Activated naive CD4-positive, alpha-beta T cell treated with anti-CD3 and anti-CD28 coated beads, Interleukin-2, amount 10 ng/mL, durations not matched to agents 7 days and 5 days (primary cell): ENCODE measurements at regions not wholly inside any gene's neighbourhood (a gene's known extent, or its start where the extent isn't known, plus 50 kb on each side); places are given as distances from the start of the nearest gene placed in this dataset.
"Not testable (repeated sequence)": the region's sequence is repeated elsewhere in the genome, so short reads cannot be mapped to it uniquely, and the experiment has no call there.

Source experiments
- CTCF ChIA-PET: fragments of 350-600 bp; sonication (Branson Sonifier 250); formaldehyde crosslinking; loops from one replicate; lab custom pipeline; 2021; ENCODE audit warnings: antibody characterized with exemption; lab: Charles Lee
- DNase-seq: peaks from one replicate; pipeline ENCODE4 v3.0.0-alpha.2; 2020
- H3K27ac Mint-ChIP-seq: one replicate; pipeline ENCODE4 v1.8.0; 2021; ENCODE audit warnings: mild to moderate bottlenecking, moderate library complexity, mixed read lengths
- H3K27me3 Mint-ChIP-seq: one replicate; pipeline ENCODE4 v1.8.0; 2021; ENCODE audit warnings: mild to moderate bottlenecking, mixed read lengths
- H3K36me3 Mint-ChIP-seq: one replicate; pipeline ENCODE4 v1.8.0; 2021; ENCODE audit warnings: mixed read lengths
- H3K4me1 Mint-ChIP-seq: one replicate; pipeline ENCODE4 v1.8.0; 2021; ENCODE audit warnings: mixed read lengths
- H3K4me3 Mint-ChIP-seq: one replicate; pipeline ENCODE4 v1.8.0; 2021; ENCODE audit warnings: mild to moderate bottlenecking, moderate library complexity, mixed read lengths
- H3K9me3 Mint-ChIP-seq: one replicate; pipeline ENCODE4 v1.8.0; 2021; ENCODE audit warnings: mixed read lengths

DNA sequence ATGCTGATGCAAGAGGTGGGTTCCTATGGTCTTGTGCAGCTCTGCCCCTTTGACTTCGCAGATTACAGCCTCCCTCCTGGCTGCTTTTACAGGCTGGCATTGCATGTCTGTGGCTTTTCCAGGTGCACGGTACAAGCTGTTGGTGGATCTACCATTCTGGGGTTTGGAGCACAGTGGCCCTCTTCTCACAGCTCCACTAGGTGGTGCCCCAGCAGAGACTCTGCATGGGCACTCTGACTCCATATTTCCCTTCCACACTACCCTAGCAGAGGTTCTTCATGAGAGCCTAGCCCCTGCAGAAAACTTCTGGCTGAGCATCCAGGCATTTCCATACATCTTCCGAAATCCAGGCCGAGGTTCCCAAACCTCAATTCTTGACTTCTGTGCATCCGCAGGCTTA is 989.0 kb downstream of the PLA2G4A start:
- H3K4me3 Mint-ChIP-seq = no peak overlapping the region
- CTCF ChIA-PET = no interaction called here
- H3K27me3 Mint-ChIP-seq = no peaks in the 10 kb centered on the region

DNA sequence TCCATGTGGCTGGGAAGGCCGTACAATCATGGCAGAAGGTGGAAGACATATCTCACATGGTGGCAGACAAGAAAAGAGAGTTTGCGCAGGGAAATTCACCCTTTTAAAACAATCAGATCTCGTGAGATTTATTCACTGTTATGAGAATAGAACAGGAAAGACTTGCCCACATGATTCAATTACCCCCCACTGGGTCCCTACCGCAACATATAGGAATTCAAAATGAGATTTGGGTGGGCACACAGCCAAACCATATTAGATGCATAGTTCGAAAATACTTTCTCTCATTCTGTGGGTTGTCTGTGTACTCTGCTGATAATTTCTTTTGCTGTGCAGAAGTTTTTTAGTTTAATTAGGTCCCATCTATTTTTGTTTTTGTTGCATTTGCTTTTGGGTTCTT is 990.3 kb downstream of the PLA2G4A start:
- Mint-ChIP-seq H3K27me3 (no peaks in the 10 kb centered on the region), H3K36me3 (no peaks in the 10 kb centered on the region), H3K4me3 (no peak overlapping the region), H3K27ac (no peak overlapping the region), H3K9me3 (peaks cover 11% of the 10 kb centered on the region), H3K4me1 (no peaks in the 10 kb centered on the region)
- CTCF ChIA-PET = no interaction called here
- no peak for DNase-seq

More for the DNA sequence above, 989.0 kb downstream of the PLA2G4A start:
- Mint-ChIP-seq H3K9me3 (peaks cover 11% of the 10 kb centered on the region), H3K4me1 (no peaks in the 10 kb centered on the region), H3K36me3 (no peaks in the 10 kb centered on the region), H3K27ac (no peak overlapping the region)
- no peak for DNase-seq

DNA sequence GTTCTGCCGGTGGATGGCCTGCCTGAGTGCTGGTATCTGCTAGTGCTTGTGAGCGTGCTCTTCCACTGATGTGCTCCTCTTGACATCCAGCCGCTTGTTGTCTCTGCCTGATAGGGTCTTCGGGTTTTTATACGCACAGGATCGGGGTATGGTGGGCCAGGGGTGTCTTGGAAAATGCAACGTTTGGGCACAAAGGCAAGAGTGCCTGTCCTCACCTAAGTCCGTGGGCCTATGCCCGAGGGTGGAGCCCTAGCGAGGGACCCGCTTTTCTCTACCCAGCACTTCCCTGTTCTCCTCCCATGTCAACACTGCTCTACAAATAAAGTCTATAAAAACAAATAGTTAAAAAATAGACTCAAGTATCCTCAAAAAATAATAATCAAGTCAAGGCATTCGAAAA is 1007.8 kb downstream of the PLA2G4A start:
- Mint-ChIP-seq H3K9me3 (no peaks in the 10 kb centered on the region), H3K4me3 (no peak overlapping the region), H3K4me1 (no peaks in the 10 kb centered on the region), H3K36me3 (no peaks in the 10 kb centered on the region), H3K27ac (no peak overlapping the region), H3K27me3 (no peaks in the 10 kb centered on the region)
- DNase-seq = no peak
- CTCF ChIA-PET = no interaction called here

DNA sequence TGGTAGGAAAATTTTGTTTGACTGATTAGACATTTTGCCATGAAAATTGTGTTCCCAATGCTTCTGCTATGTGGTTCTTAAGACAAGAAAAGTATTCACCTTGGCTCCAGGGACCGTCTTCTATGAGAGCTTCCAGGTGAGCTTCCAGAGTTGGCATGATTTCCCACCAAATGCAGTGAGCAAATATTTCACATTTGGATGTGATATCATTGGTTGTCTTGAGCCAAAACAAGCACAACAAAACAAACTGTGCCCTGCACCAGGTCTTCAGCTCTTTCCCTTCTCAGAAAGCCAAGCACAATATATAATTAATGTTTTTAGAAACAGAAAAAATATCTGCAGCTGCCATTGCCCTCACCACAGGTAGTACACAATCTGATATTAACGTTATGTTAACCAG is 1009.0 kb downstream of the PLA2G4A start:
- Mint-ChIP-seq H3K9me3 (no peaks in the 10 kb centered on the region), H3K36me3 (no peaks in the 10 kb centered on the region), H3K27ac (no peak overlapping the region), H3K4me1 (no peaks in the 10 kb centered on the region), H3K4me3 (no peak overlapping the region), H3K27me3 (no peaks in the 10 kb centered on the region)
- CTCF ChIA-PET = no interaction called here
- DNase-seq = no peak

DNA sequence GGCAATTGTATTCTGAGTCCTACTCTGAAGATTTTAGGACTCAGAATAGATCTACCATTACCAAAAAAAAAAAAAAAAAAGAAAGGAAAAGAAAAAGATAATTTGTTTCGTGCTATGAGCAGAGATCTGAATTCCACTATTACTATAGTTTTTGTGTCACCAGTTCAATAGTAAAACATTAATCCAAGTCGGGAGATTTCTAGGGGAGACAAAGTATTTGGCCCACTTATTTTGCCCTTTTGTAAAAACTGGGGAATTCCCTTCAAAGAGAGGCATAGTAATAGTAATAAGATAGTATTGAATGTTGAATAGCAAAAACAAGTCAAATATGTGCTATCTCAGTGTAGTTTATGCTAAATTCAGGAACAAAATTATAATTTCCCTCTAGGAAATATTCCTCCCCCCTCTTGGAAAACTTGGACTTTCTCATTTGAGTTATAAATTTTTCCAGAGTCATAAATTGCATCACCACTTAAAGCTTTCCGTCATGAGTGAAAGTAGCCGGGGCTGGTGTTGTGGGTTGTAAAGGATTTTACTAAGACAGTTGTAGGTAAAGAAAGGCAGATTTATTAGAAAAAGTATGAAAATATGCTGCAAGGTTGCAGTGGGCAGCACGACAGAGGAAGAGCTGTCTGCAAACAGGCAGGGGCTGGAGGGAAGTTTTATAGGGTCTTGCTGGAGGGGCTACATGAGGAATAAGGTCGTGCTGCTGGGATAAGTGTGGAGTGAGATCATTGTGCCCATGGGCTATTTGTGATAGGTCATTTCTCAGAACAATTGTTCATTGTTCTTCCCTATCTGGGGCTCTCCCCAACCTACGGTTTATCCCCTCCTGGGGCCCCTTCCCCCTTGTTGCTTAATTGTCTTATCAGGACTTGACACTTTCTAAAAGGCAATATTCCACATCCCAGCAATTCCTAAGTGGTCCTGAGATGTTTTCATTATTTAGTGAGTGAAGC is 1009.9 kb downstream of the PLA2G4A start:
- CTCF ChIA-PET = no interaction called here
- no peaks in the 10 kb centered on the region for H3K36me3 Mint-ChIP-seq
- H3K27me3 Mint-ChIP-seq = no peaks in the 10 kb centered on the region
- no peak for DNase-seq
- no peaks in the 10 kb centered on the region for H3K4me1 Mint-ChIP-seq
- H3K4me3 Mint-ChIP-seq = no peak overlapping the region
- H3K9me3 Mint-ChIP-seq = no peaks in the 10 kb centered on the region
- H3K27ac Mint-ChIP-seq = no peak overlapping the region

DNA sequence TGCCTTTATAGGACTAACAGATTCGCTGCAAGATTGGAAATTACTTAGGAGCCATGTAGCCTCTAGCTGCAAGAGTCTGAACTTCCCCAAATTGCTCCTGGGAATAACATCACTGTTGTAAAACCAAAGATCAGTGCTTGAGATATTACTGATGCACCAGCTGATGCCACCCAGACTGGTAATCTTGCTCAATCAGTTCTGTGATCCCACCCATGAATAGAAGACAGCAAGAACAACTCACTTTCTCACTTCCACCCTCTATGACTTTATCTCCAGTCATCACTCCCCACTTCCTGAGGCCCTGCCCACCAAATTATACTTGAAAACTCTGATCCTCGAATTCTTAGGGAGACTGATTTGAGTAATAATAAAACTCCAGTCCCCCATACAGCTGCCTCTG is 1011.1 kb downstream of the PLA2G4A start:
- CTCF ChIA-PET = no interaction called here
- no peaks in the 10 kb centered on the region for H3K36me3 Mint-ChIP-seq
- H3K4me3 Mint-ChIP-seq = no peak overlapping the region
- no peaks in the 10 kb centered on the region for H3K27me3 Mint-ChIP-seq
- H3K4me1 Mint-ChIP-seq = no peaks in the 10 kb centered on the region
- DNase-seq = no peak
- H3K27ac Mint-ChIP-seq = no peak overlapping the region
- H3K9me3 Mint-ChIP-seq = no peaks in the 10 kb centered on the region

DNA sequence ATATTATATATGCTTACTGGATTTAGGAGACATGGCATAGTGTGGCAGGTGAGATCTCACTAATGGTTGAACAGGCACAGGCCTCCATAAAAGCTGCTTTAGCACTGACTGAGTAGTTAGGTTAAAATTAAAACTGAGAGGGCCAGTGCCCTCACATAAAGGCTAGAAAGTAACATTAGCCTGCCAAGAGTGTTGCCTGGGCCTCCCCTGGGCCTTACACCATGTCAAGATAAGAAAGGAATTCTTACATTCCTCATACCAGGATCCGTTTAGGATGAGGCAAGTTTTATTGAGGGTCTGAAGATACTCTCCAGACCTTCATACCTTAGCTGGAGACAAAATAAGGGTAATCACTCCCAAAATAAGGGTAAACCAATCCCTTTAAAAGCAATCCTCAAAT is 1011.8 kb downstream of the PLA2G4A start:
- H3K4me3 Mint-ChIP-seq = no peak overlapping the region
- no peaks in the 10 kb centered on the region for H3K36me3 Mint-ChIP-seq
- H3K27ac Mint-ChIP-seq = no peak overlapping the region
- H3K4me1 Mint-ChIP-seq = no peaks in the 10 kb centered on the region
- DNase-seq = no peak
- no peaks in the 10 kb centered on the region for H3K27me3 Mint-ChIP-seq
- no peaks in the 10 kb centered on the region for H3K9me3 Mint-ChIP-seq
- CTCF ChIA-PET = no interaction called here

DNA sequence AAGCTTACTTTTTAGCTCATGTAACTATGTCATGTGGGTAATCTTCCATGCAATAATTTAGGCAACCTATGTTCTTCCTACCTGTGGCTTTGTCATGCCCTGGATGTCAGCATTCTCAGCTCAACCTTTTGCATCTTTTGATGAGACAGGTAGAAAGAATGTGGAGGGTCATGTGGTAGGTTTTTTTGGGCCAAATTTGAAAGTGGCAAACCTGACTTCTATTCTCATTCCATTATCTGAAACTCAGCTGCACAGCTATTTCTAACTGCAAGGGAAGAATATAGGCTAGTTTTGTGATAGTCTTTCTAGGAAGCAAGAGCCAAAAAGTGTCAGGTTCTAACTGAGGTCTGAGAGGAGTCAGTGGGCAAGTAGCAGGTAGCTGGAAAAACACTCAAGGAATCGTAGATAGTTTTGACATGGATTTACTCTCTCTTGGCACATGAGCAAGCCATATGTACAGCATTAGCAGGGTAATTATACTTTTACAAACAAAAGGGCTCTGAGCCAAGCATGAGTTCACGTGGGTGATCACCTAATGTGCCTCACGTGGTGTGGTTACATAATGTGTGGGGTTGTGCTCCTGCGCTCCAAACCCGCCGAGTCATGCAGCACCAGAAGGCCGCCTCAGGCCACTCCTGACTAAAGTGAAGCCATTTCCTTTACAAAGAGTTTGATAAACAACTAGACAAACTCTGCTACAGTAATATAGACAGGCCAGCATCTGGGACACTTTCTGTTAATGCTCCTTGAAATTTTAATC is 1013.8 kb downstream of the PLA2G4A start:
- CTCF ChIA-PET = no interaction called here
- Mint-ChIP-seq H3K4me1 (no peaks in the 10 kb centered on the region), H3K36me3 (no peaks in the 10 kb centered on the region), H3K4me3 (no peak overlapping the region), H3K9me3 (peaks cover 4% of the 10 kb centered on the region), H3K27ac (no peak overlapping the region), H3K27me3 (no peaks in the 10 kb centered on the region)
- DNase-seq = no peak

DNA sequence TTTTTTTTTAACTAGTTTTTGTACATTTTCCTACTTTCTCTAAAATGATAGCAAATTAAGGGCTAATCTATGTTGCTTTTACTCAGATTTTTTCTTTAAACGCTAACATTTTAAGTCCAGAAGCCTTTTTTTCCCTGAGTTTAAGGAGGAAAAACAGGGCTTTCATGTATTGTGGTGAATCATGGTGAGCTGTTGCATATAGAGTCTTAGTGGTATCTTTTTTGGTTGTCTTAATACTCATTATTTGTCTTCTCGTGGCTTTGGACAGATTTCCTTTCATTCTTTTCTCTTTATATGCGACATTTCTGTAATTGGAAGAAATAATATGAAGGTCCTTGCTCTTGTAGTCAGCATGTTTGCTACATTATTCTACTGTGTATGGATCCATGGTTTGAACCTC is 1015.6 kb downstream of the PLA2G4A start:
- H3K36me3 Mint-ChIP-seq = no peaks in the 10 kb centered on the region
- H3K27ac Mint-ChIP-seq = no peak overlapping the region
- no peaks in the 10 kb centered on the region for H3K27me3 Mint-ChIP-seq
- CTCF ChIA-PET = no interaction called here
- H3K4me3 Mint-ChIP-seq = no peak overlapping the region
- no peak for DNase-seq
- H3K9me3 Mint-ChIP-seq = peaks cover 5% of the 10 kb centered on the region
- no peaks in the 10 kb centered on the region for H3K4me1 Mint-ChIP-seq

DNA sequence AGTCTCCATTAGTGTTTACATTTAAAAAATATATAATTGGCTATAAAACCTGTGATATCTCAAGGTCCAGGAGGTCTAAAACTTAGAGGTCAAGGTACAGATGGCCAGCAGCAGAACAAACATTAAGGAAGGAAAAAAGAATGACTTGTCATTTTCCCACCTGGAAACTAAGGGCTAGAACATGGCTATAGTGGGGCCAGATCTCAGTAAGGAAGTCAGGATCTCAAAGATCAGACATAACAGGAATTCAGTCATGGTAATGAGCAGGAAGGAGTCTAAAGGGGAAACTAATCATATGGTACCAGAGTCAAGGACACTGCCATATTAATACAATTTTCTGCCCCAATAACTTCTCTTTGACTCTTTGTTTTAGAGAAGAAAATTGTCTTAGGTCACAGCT is 1018.8 kb downstream of the PLA2G4A start:
- Mint-ChIP-seq H3K9me3 (peaks cover 11% of the 10 kb centered on the region), H3K36me3 (no peaks in the 10 kb centered on the region), H3K4me1 (no peaks in the 10 kb centered on the region), H3K4me3 (no peak overlapping the region), H3K27ac (no peak overlapping the region), H3K27me3 (no peaks in the 10 kb centered on the region)
- CTCF ChIA-PET = no interaction called here
- no peak for DNase-seq

DNA sequence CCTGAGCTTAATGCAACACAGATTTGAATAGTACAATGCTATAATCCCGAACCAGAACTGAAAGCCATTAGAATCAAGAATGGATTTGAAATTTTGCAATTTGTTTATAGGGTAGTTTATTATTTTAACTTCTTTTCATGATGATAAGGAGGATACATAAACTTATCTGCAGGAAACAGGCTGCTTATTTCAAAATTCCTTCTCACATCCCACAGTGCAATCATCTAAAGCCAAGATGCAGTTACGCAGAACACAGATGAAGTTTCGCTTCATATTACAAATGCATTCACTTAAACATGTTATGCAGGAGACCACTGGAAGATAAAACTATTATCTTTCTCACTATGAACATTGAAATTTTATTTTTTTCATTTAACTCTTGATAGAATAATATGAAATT is 1019.6 kb downstream of the PLA2G4A start:
- H3K27ac Mint-ChIP-seq = no peak overlapping the region
- no peaks in the 10 kb centered on the region for H3K27me3 Mint-ChIP-seq
- no peaks in the 10 kb centered on the region for H3K36me3 Mint-ChIP-seq
- H3K4me1 Mint-ChIP-seq = no peaks in the 10 kb centered on the region
- no peak overlapping the region for H3K4me3 Mint-ChIP-seq
- no peak for DNase-seq
- peaks cover 12% of the 10 kb centered on the region for H3K9me3 Mint-ChIP-seq
- CTCF ChIA-PET = no interaction called here

DNA sequence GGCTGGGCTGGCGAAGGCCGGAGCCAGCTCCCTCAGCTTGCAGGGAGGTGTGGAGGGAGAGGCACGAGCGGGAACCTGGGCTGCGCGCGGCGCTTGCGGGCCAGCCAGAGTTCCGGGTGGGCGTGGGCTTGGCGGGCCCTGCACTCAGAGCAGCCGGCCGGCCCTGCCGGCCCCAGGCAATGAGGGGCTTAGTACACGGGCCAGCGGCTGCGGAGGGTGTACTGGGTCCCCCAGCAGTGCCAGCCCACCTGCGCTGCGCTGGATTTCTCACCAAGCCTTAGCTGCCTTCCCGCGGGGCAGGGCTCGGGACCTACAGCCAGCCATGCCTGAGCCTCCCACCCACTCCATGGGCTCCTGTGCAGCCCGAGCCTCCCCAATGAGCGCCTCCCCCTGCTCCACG is 1021.4 kb downstream of the PLA2G4A start:
- H3K4me3 Mint-ChIP-seq, H3K36me3 Mint-ChIP-seq, CTCF ChIA-PET, DNase-seq, H3K27ac Mint-ChIP-seq, H3K27me3 Mint-ChIP-seq, H3K4me1 Mint-ChIP-seq: not testable (repeated sequence)
- peaks cover 15% of the 10 kb centered on the region for H3K9me3 Mint-ChIP-seq

DNA sequence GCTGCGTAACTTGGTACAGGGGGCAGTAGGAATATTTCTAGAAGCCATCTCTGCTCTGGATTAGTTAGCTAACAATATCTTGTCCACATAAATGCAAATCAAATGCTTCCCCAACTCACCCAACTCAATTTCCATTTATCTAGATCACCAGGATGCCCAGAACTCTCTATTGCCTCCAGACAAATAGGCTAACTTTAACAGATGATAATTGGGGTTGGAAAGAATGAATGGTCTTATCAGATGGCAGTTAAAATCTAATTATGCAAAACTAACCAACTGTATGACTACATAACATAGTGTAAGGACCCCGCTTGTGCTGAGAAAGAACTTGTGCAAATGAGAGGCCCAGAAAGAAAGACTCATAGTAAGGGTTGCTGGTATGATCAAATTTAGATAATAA is 1024.8 kb downstream of the PLA2G4A start:
- DNase-seq = no peak
- Mint-ChIP-seq H3K27me3 (no peaks in the 10 kb centered on the region), H3K36me3 (no peaks in the 10 kb centered on the region), H3K4me3 (no peak overlapping the region), H3K9me3 (peaks cover 12% of the 10 kb centered on the region), H3K27ac (no peak overlapping the region), H3K4me1 (no peaks in the 10 kb centered on the region)
- CTCF ChIA-PET = no interaction called here

DNA sequence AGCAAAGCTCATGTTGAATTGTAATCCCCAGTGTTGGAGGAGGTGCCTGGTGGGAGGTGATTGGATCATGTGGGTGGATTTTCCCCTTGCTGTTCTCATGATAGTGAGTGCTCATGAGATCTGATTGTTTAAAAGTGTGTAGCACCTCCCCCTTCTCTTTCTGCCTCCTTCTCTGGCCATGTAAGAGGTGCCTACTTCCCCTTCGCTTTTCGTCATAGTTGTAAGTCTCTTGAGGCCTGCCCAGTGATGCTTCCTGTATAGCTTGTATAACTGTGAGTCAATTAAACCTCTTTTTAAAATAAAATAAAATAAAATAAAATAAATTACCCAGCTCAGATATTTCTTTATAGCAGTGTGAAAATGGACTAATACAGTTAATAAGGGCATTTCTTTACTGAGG is 1025.7 kb downstream of the PLA2G4A start:
- H3K27me3 Mint-ChIP-seq = no peaks in the 10 kb centered on the region
- H3K27ac Mint-ChIP-seq = no peak overlapping the region
- H3K36me3 Mint-ChIP-seq = no peaks in the 10 kb centered on the region
- H3K4me3 Mint-ChIP-seq = no peak overlapping the region
- DNase-seq = no peak
- H3K9me3 Mint-ChIP-seq = peaks cover 10% of the 10 kb centered on the region
- CTCF ChIA-PET = no interaction called here
- no peaks in the 10 kb centered on the region for H3K4me1 Mint-ChIP-seq

DNA sequence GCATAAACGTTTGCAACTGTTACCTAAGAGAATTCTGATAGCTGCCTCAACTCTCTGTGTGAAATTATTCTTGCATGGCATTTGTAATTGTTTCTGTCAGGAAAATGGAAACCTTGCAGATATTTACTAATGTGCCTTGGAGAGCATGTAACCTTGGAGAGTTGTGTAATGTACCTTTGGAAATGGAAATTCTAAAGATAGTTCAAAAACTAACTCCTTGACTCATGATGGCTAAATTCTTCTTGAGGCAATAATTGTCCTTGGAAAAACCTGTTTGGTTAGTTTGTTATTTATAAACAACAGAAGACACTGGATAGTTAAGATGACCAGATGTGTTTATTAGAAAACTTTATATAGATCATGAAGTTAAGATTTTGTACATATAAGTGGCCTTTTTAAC is 1033.8 kb downstream of the PLA2G4A start:
- Mint-ChIP-seq H3K27ac (no peak overlapping the region), H3K4me3 (no peak overlapping the region), H3K36me3 (no peaks in the 10 kb centered on the region), H3K4me1 (no peaks in the 10 kb centered on the region), H3K27me3 (no peaks in the 10 kb centered on the region), H3K9me3 (peaks cover 1% of the 10 kb centered on the region)
- CTCF ChIA-PET = no interaction called here
- DNase-seq = no peak
